Thoracic aorta (tissue), 2 donors: ENCODE measurements at regions not wholly inside any gene's neighbourhood (a gene's known extent, or its start where the extent isn't known, plus 50 kb on each side); places are given as distances from the start of the nearest gene placed in this dataset.
A peak's percentile ranks its signal among the peaks of the same experiment; 100 is the strongest.

Source experiments
- ATAC-seq: fragments of 150-250 bp; one replicate; pipeline ENCODE4 v1.8.0; 2017; ENCODE audit warnings: low read depth; ENCODE audit not compliant: insufficient number of reproducible peaks, low FRiP score
- DNase-seq: peaks from one replicate; pipeline ENCODE4 v3.0.0-alpha.2; 2020; ENCODE audit warnings: low spot score
- H3K27ac ChIP-seq, 2 donors: fragments of 200-600 bp; sonication (generic); 1 replicate in 1 of 2; 2 replicates in 1 of 2; pipeline ENCODE4 v1.5.1; 2016; ENCODE audit warnings: mild to moderate bottlenecking in 2 of 2, moderate library complexity in 2 of 2
- H3K27me3 ChIP-seq: fragments of 200-600 bp; sonication (generic); replicated peaks from 2 replicates; pipeline ENCODE4 v1.6.0; 2016; ENCODE audit warnings: mild to moderate bottlenecking; ENCODE audit not compliant: insufficient read depth
- H3K36me3 ChIP-seq: fragments of 200-600 bp; sonication (generic); one replicate; pipeline ENCODE4 v1.5.1; 2016
- H3K4me1 ChIP-seq, 2 donors: fragments of 200-600 bp; sonication (generic); 1 replicate in 1 of 2; 2 replicates in 1 of 2; pipeline versions ENCODE4 v1.5.1 to v1.6.0; 2016; ENCODE audit warnings: low read depth in 2 of 2, mild to moderate bottlenecking in 1 of 2; ENCODE audit not compliant: control insufficient read depth in 1 of 2
- H3K4me3 ChIP-seq: fragments of 200-600 bp; sonication (generic); 2 replicates; pipeline ENCODE4 v1.5.1; 2016; ENCODE audit warnings: mild to moderate bottlenecking
- H3K9me3 ChIP-seq: fragments of 200-600 bp; sonication (generic); 2 replicates; pipeline ENCODE4 v1.5.1; 2016
- TF ChIP-seq, protein P1 (sequence below): fragments of 200-600 bp; sonication (generic); IDR thresholded peaks from one replicate; pipeline ENCODE4 v1.5.1; 2019; ENCODE audit warnings: antibody characterized with exemption

DNA sequence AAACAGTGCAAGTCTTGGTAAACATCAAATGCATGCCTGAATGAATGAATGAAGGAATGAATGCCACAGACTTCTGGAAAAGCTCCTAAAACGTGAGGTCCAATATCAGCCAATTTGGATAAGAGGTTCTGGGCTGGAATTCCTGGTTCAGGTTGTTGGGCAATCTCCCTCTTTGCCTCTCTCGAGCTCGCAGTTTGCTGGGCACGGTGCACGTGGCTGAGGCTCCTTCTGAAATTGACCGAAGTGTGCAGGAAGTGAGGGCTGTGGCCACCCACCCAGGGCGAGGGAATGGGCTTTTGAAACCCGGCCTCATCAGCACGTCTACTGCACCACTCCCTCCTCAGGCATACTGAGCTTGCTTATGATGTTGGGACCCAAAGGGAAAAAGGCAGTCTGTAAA lies 288.8 kb upstream of the HS6ST1 start:
- DNase-seq (no peak), ATAC-seq (no peak)
- Histone ChIP-seq H3K36me3 (no peaks in the 10 kb centered on the region), H3K27me3 (no peaks in the 10 kb centered on the region), H3K9me3 (no peaks in the 10 kb centered on the region), H3K27ac (peak overlapping the region in 1 of 2 donors; percentile 44), H3K4me1 (peaks cover 0 to 15% of the 10 kb centered on the region in 2 donors), H3K4me3 (peak overlapping the region; percentile 54)
- TF ChIP-seq, protein P1, sequence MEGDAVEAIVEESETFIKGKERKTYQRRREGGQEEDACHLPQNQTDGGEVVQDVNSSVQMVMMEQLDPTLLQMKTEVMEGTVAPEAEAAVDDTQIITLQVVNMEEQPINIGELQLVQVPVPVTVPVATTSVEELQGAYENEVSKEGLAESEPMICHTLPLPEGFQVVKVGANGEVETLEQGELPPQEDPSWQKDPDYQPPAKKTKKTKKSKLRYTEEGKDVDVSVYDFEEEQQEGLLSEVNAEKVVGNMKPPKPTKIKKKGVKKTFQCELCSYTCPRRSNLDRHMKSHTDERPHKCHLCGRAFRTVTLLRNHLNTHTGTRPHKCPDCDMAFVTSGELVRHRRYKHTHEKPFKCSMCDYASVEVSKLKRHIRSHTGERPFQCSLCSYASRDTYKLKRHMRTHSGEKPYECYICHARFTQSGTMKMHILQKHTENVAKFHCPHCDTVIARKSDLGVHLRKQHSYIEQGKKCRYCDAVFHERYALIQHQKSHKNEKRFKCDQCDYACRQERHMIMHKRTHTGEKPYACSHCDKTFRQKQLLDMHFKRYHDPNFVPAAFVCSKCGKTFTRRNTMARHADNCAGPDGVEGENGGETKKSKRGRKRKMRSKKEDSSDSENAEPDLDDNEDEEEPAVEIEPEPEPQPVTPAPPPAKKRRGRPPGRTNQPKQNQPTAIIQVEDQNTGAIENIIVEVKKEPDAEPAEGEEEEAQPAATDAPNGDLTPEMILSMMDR = no peak

DNA sequence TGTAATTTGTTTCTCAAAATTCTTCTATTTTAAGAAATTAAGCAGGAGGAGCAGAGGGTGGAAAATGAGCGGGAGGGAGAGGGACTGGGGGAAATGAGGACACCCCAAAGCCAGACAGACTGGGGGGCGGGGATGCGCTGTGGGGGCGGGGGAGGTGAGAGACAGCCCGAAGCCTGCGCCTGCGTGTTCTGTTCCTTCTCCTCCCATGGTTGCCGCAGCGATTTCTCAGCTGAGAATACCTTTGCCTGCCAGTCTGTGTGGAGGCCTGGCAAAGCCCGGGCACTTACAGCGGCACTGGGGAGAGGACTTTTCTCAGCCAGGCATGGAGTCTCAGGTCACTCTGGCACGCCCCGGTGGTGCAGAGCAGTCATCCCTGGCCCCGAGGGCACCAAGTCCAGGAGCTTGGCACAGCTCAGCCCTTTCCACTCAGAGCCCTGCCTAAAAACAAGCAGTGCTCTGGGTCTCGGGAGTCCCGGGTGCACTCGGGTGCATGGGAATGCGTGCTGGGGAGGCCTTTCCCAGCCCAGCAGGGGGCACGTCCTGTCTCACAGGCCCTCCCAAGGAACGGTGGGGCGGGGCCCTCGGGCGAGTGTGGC lies 289.3 kb upstream of the HS6ST1 start:
- Histone ChIP-seq H3K36me3 (no peaks in the 10 kb centered on the region), H3K27ac (peak overlapping the region in 1 of 2 donors; percentile 44), H3K27me3 (no peaks in the 10 kb centered on the region), H3K9me3 (no peaks in the 10 kb centered on the region), H3K4me1 (peaks cover 0 to 15% of the 10 kb centered on the region in 2 donors), H3K4me3 (peak overlapping the region; percentile 54)
- ATAC-seq = no peak
- DNase-seq = no peak
- TF ChIP-seq, protein P1 = no peak

DNA sequence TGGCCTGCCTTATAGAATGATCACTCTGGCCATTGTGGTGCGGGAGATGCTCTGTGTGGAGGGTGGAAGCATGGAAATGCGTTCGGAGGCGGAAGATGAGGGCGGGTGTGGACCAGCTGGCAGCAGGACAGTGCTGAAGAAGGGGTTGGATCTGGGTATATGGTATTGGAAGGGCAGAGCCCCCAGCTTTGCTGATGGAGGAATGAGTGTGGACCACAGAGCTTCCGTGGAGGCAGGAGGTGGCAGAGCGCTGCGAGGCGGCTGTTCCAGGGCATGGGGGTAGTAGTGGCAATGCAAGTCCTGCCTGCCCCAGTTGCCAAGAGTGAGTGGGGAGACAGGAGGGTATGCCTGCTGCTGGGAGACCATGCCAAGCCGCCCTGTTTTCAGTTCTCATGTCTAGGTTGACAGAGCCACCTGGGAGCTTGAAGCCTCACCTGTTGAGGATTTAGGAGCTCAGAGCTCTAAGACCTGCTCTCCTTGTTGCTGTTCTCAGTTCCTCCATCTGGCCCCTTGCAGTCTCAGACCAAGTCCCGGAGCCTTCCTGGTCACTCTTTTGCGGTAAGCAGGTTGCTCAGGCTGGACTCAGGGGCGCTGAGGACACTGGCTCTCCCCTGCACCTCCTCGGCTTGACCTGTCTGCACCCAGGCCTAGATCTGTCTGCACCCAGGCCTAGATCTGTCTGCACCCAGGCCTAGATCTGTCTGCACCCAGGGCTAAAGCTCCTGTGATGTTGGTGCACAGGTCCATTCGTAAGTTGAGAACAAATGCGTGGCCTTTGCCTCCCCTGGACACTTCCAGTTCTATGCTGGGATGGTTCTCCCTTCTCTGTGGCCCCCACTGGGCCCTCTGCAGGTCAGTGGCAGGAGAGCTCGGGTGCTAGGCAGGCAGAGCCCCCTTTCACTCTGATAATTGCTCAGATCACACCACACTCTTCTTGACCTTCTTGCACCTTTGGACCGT lies 290.5 kb upstream of the HS6ST1 start:
- ATAC-seq (no peak), DNase-seq (no peak)
- Histone ChIP-seq H3K27ac (no peak overlapping the region), H3K9me3 (no peaks in the 10 kb centered on the region), H3K27me3 (no peaks in the 10 kb centered on the region), H3K36me3 (no peaks in the 10 kb centered on the region), H3K4me1 (peaks cover 0 to 15% of the 10 kb centered on the region in 2 donors), H3K4me3 (no peak overlapping the region)
- TF ChIP-seq, protein P1 = no peak

DNA sequence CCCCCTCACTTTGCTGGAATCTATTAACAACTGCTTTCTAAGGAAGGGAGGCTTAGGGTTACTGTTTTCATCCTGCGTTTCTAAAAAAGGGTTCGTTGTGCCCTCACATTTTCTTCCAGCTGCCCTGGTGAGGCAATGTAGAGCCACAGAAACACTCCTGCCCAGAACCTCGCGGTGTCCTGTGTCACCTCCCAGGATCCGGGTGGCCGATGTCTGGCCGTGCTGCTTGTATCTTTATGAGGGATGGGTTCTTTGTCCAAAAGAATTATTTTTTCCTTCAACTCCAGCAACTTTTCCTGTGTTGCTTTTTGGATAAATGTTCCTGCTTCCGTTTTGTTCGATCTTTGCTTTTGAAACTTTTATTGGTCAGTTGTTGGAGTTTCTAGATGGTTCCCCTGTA lies 291.8 kb upstream of the HS6ST1 start:
- no peaks in the 10 kb centered on the region for H3K9me3 ChIP-seq
- TF ChIP-seq, protein P1 = no peak
- DNase-seq (no peak), ATAC-seq (no peak)
- H3K27me3 ChIP-seq = no peaks in the 10 kb centered on the region
- H3K27ac ChIP-seq = no peak overlapping the region
- no peak overlapping the region for H3K4me3 ChIP-seq
- H3K36me3 ChIP-seq = no peaks in the 10 kb centered on the region
- H3K4me1 ChIP-seq = peaks cover 0 to 15% of the 10 kb centered on the region in 2 donors
